OCI-LY7 (cell line): ENCODE measurements at regions not wholly inside any gene's neighbourhood (a gene's known extent, or its start where the extent isn't known, plus 50 kb on each side); places are given as distances from the start of the nearest gene placed in this dataset.

Experiments
- EZH2phosphoT487 ChIP-seq: fragments of 200-600 bp; sonication (generic); IDR thresholded peaks from 2 replicates; pipeline ENCODE4 v1.6.1; 2018; ENCODE audit warnings: low read depth, borderline replicate concordance, mild to moderate bottlenecking, mixed run types, antibody characterized with exemption, low read length, moderate library complexity, mixed read lengths
- TF ChIP-seq, protein P1 (sequence below): fragments of 200-600 bp; sonication (generic); conservative IDR thresholded peaks from 2 replicates; pipeline ENCODE4 v1.5.1; 2014; ENCODE audit warnings: mild to moderate bottlenecking, antibody characterized with exemption, low read length, moderate library complexity, mixed read lengths

GRCh38 chr12:42704810-42705401, 115.4 kb upstream of the PRICKLE1 start:
- TF ChIP-seq, protein P1, sequence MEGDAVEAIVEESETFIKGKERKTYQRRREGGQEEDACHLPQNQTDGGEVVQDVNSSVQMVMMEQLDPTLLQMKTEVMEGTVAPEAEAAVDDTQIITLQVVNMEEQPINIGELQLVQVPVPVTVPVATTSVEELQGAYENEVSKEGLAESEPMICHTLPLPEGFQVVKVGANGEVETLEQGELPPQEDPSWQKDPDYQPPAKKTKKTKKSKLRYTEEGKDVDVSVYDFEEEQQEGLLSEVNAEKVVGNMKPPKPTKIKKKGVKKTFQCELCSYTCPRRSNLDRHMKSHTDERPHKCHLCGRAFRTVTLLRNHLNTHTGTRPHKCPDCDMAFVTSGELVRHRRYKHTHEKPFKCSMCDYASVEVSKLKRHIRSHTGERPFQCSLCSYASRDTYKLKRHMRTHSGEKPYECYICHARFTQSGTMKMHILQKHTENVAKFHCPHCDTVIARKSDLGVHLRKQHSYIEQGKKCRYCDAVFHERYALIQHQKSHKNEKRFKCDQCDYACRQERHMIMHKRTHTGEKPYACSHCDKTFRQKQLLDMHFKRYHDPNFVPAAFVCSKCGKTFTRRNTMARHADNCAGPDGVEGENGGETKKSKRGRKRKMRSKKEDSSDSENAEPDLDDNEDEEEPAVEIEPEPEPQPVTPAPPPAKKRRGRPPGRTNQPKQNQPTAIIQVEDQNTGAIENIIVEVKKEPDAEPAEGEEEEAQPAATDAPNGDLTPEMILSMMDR: no peak
- TF ChIP-seq EZH2phosphoT487: no peak
